Upper lobe of right lung (tissue), 1 donor: ENCODE measurements at regions not wholly inside any gene's neighbourhood (a gene's known extent, or its start where the extent isn't known, plus 50 kb on each side); places are given as distances from the start of the nearest gene placed in this dataset.
A peak's percentile ranks its signal among the peaks of the same experiment; 100 is the strongest.

Experiments used
- ATAC-seq: fragments of 200-7000 bp; cut with Tn5 transposase; one replicate; pipeline ENCODE4 v1.9.1; 2020; ENCODE audit warnings: mild to moderate bottlenecking, moderate library complexity
- DNase-seq: peaks from one replicate; pipeline ENCODE4 v3.0.0-alpha.2; 2020
- H3K27ac ChIP-seq: fragments of 200-600 bp; one replicate; pipeline ENCODE4 v1.8.0; 2022
- H3K27me3 ChIP-seq: fragments of 200-600 bp; one replicate; pipeline ENCODE4 v1.8.0; 2022; ENCODE audit warnings: mild to moderate bottlenecking
- H3K36me3 ChIP-seq: fragments of 200-600 bp; one replicate; pipeline ENCODE4 v1.8.0; 2022
- H3K4me1 ChIP-seq: fragments of 200-600 bp; one replicate; pipeline ENCODE4 v1.8.0; 2022
- H3K4me3 ChIP-seq: fragments of 200-600 bp; one replicate; pipeline ENCODE4 v1.8.0; 2022; ENCODE audit warnings: mild to moderate bottlenecking
- H3K9me3 ChIP-seq: fragments of 200-600 bp; one replicate; pipeline ENCODE4 v1.8.0; 2022
- intact Hi-C: fragments of 100-400 bp; cut with DNase I; formaldehyde crosslinking; loops from one replicate; pipeline ENCODE4 v1.11.0; 2022
- TF ChIP-seq, protein P1 (sequence below): fragments of 200-600 bp; IDR thresholded peaks from one replicate; pipeline ENCODE4 v1.8.0; 2022; ENCODE audit warnings: antibody characterized with exemption
- donor health status: DM: no; HTN: yes; CAD: no; lungs with severe emphysema.

DNA sequence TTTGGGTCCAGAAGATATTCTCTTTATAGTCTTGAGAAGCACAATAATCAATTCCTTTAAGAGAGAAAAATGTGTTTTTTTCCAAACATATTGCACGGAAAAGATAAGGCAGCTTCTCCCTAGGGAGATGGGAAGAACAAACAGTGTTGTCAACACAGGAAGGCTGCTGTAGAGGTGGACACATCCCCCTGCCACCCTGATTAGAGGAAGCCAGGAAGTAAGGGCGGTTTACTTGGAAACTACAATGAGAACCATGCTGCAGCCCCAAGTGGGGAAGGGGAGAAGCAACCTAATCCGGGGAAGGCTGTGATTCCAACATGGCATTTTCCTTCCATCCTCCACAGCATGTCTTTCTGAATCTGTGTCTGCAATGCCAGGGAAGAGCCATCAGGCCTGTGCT is 256.9 kb upstream of the TGFBR2 start:
- DNase-seq, result no peak
- Histone ChIP-seq H3K27ac (no peak overlapping the region), H3K4me1 (peaks cover 2% of the 10 kb centered on the region)

DNA sequence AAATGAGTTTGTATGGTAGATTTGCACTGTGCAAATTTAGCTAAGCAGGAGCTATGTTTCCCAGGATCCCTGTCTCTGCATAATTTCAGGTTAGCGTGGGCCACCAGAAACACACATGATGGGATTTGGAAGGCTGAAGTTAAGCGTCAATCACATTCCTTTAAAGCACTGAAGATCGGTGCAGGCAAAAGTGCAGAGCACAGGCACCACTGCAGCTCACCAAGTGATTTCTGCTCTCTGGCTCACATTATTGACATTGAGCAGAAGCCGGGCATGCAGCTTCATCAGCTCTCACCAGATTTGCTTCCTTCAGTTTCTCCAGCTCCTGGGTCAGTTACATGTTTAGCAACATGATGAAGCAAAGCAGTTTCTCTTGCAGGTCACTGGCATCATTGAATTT is 256.4 kb upstream of the TGFBR2 start:
- Histone ChIP-seq H3K36me3 (no peaks in the 10 kb centered on the region), H3K4me3 (no peak overlapping the region), H3K27ac (no peak overlapping the region), H3K27me3 (no peaks in the 10 kb centered on the region), H3K9me3 (no peaks in the 10 kb centered on the region), H3K4me1 (peaks cover 7% of the 10 kb centered on the region)
- no peak for DNase-seq
- TF ChIP-seq, protein P1, sequence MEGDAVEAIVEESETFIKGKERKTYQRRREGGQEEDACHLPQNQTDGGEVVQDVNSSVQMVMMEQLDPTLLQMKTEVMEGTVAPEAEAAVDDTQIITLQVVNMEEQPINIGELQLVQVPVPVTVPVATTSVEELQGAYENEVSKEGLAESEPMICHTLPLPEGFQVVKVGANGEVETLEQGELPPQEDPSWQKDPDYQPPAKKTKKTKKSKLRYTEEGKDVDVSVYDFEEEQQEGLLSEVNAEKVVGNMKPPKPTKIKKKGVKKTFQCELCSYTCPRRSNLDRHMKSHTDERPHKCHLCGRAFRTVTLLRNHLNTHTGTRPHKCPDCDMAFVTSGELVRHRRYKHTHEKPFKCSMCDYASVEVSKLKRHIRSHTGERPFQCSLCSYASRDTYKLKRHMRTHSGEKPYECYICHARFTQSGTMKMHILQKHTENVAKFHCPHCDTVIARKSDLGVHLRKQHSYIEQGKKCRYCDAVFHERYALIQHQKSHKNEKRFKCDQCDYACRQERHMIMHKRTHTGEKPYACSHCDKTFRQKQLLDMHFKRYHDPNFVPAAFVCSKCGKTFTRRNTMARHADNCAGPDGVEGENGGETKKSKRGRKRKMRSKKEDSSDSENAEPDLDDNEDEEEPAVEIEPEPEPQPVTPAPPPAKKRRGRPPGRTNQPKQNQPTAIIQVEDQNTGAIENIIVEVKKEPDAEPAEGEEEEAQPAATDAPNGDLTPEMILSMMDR, result no peak
- intact Hi-C loops, result no loop called here
- ATAC-seq, result no peak

More for the DNA sequence above, 256.9 kb upstream of the TGFBR2 start:
- Histone ChIP-seq H3K36me3 (no peaks in the 10 kb centered on the region), H3K27me3 (no peaks in the 10 kb centered on the region), H3K9me3 (no peaks in the 10 kb centered on the region), H3K4me3 (no peak overlapping the region)
- intact Hi-C loops, result no loop called here
- TF ChIP-seq, protein P1, result no peak
- ATAC-seq, result no peak

DNA sequence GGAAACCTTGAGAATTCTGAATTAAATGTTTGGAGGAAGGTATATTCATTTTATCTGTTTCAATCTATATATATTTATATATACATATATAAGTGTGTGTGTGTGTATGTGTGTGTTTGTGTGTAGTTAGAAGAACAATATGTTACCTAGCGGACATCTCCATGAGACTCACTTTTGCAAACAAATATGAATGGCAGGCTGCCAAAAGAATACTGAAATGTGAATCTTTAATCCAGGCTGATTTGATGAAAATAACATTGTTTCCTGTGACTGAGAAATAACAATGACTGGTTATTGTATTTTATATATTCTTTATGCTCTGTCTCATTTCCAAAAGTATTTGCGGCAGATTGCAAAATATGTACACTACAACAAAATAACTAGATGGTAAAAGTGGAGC is 255.5 kb upstream of the TGFBR2 start:
- DNase-seq, result no peak
- Histone ChIP-seq H3K36me3 (no peaks in the 10 kb centered on the region), H3K27ac (no peak overlapping the region), H3K4me1 (peaks cover 16% of the 10 kb centered on the region), H3K4me3 (no peak overlapping the region), H3K9me3 (no peaks in the 10 kb centered on the region), H3K27me3 (no peaks in the 10 kb centered on the region)
- no peak for ATAC-seq
- intact Hi-C loops, result no loop called here
- TF ChIP-seq, protein P1, result no peak

DNA sequence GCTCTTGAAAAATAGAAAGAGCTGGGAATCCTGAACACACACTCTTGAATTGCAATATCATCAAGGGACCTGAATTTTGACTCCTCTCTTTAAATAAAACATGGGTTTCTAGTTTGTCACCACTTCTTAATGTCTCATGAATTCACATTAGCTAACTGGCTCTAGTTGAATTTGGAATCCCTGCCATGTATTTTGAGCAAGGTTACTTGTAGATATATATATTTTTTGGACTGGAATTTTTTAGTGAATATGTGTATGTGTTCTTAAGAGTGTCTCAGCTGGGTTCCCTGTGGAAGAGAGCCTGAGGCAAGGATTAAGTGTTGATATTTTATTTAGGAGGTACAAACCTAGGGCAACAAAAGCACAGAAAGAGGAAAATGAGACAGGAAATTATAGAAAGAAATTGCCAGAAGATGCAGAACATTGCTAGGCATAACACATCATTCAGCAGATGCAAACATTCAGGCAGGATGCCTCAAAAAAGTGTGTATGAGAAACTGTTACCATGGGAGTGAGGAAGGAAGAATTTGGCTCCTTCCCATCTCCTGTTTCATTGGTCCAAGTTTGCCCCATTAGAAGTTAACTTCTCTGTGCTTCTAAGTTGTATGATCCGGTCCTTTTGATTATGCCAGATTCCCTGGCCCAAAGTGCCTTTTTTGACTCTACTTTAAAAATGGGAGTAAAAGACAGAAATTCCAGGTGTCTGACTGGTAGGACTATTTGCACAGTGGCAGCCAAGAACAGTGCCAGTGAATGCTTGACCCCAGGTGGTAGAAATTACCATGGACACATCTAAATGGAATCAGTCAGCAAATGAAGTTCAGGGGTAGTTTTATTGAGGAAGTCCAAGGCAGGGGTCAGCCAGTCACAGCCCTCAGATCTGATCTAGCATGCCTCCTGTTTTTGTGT is 253.7 kb upstream of the TGFBR2 start:
- no peaks in the 10 kb centered on the region for H3K27me3 ChIP-seq
- no peak overlapping the region for H3K27ac ChIP-seq
- no peaks in the 10 kb centered on the region for H3K9me3 ChIP-seq
- no peak for DNase-seq
- TF ChIP-seq, protein P1, result no peak
- intact Hi-C loops, result no loop called here
- H3K4me1 ChIP-seq, result peaks cover 16% of the 10 kb centered on the region
- no peak for ATAC-seq
- H3K36me3 ChIP-seq, result no peaks in the 10 kb centered on the region
- H3K4me3 ChIP-seq, result no peak overlapping the region

DNA sequence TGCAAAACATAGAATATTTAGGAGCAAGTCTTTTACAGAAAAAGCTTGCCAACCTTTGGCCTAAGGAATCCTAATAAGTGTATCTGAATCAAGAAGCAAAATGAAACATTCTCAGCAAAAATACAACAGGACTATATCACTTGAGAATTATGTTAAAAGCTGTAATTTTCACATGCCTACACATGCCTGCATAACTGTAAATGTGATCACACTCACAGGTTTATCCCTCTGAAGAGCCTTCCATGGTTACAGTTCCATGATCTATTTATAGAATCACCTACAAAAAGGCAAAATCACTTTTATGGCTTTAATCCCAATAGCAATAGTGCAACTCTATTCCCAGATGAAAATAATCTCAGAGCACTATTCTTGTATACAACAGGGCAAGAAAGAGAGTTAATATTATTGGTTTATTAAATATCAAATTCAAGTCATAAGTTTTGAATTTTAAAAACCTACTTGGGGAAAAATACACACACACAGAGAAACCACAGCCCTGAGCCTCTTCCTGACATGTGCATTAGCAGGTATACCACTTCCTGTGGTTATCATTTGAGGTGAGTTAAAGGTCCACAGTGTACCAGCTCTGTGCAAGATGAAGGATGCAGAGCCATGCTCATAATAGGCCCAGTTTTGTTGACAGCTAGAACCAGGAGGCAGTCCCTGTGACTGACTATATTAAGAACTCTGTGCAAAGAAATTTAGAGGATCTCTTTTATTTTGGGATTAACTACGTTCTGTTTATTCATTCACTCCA is 252.5 kb upstream of the TGFBR2 start:
- TF ChIP-seq, protein P1, result no peak
- no peak overlapping the region for H3K27ac ChIP-seq
- peaks cover 16% of the 10 kb centered on the region for H3K4me1 ChIP-seq
- ATAC-seq, result peak; percentile 63
- no peaks in the 10 kb centered on the region for H3K27me3 ChIP-seq
- intact Hi-C loops, result no loop called here
- H3K4me3 ChIP-seq, result no peak overlapping the region
- DNase-seq, result no peak
- no peaks in the 10 kb centered on the region for H3K9me3 ChIP-seq
- no peaks in the 10 kb centered on the region for H3K36me3 ChIP-seq
